ENCODE measurements at regions not wholly inside any gene's neighbourhood (a gene's known extent, or its start where the extent isn't known, plus 50 kb on each side); places are given as distances from the start of the nearest gene placed in this dataset.

- TF ChIP-seq CTCF (IDR thresholded peaks at IDR 0.05) (no peak), ZFX (IDR thresholded peaks at IDR 0.05; ENCODE audit: borderline replicate concordance) (no peak)
These were observed 178.1 kb upstream of the POM121L12 start for GRCh38 chr7:52857367-52857766.

Measured in 22Rv1 (cell line).